ENCODE measurements at regions not wholly inside any gene's neighbourhood (a gene's known extent, or its start where the extent isn't known, plus 50 kb on each side); places are given as distances from the start of the nearest gene placed in this dataset.
A peak's percentile ranks its signal among the peaks of the same experiment; 100 is the strongest.

DNA sequence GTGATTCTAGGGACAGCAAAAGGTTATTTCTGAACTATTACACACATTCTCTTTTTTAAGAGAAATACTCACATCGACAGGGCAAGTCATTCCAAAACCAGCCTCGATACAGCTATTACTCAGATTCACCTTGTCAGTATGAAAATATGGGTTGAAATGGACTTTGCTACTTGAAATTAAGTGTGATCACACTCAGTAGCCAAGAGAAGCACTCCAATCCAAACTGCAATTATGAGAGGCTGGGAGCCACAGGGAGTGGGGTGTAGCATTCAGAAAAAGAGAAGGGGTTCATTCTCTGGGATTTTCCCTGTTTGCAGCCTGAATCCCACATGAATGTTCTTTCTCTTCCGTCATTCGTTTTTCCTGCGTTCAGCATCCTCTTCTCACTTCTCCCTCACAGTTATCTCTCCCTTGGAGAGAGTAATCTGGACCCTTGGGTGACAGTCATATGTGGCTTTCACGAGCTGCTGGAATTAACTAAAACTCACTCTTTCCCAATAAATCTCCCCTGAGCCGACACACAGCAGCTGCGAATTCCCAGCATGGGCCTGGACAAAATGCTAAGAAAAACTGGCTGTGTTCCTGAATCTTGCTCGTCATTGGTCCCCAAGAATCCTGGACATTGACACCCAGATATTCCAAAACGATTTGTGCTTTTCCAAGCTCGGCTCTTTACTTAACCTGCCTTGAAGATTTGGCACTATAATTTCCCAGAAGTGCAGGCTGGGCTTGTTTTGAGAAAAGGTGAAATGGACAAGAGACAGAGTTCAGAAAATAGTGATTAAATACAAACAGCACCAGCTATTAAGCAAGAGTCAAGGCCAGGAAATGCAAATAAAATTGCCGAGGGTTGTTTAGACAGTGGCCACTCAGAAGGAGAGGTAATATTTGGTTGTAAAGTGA, 199.5 kb upstream of the PLEKHG7 start:
- TF ChIP-seq POLR2A (IDR thresholded peaks at IDR 0.05; ENCODE audit: low read depth, low read length) (no peak), MYC (IDR thresholded peaks at IDR 0.05; ENCODE audit: insufficient read depth, insufficient read length, insufficient replicate concordance, low read length, severe bottlenecking) (no peak), CREM (IDR thresholded peaks at IDR 0.05; ENCODE audit: low read depth) (peak; percentile 94), EP300 (IDR thresholded peaks at IDR 0.05; ENCODE audit: borderline replicate concordance in 1 of 2, control insufficient read depth in 1 of 2, low read depth in 2 of 2, low read length in 2 of 2) (peak; percentile 92 to 96)

All from GM12878 (cell line).